ENCODE measurements at regions not wholly inside any gene's neighbourhood (a gene's known extent, or its start where the extent isn't known, plus 50 kb on each side); places are given as distances from the start of the nearest gene placed in this dataset.
"Not testable (repeated sequence)": the region's sequence is repeated elsewhere in the genome, so short reads cannot be mapped to it uniquely, and the experiment has no call there.

GRCh38 chr5:138702166-138703077 lies 50.8 kb upstream of the CTNNA1 start:
- no peak for DNase-seq (ENCODE audit: low spot score)
- intact Hi-C loops (cut with DNase I), result no loop called here

GRCh38 chr5:138701678-138702077 lies 51.5 kb upstream of the CTNNA1 start:
- intact Hi-C loops (cut with DNase I), result no loop called here
- DNase-seq (ENCODE audit: low spot score), result no peak

GRCh38 chr5:138700581-138701362 lies 52.5 kb upstream of the CTNNA1 start:
- no peak for DNase-seq (ENCODE audit: low spot score)
- intact Hi-C loops (cut with DNase I), result no loop called here

GRCh38 chr5:138699482-138699881 lies 53.7 kb upstream of the CTNNA1 start:
- no peak for DNase-seq (ENCODE audit: low spot score)
- intact Hi-C loops (cut with DNase I), result no loop called here

DNA sequence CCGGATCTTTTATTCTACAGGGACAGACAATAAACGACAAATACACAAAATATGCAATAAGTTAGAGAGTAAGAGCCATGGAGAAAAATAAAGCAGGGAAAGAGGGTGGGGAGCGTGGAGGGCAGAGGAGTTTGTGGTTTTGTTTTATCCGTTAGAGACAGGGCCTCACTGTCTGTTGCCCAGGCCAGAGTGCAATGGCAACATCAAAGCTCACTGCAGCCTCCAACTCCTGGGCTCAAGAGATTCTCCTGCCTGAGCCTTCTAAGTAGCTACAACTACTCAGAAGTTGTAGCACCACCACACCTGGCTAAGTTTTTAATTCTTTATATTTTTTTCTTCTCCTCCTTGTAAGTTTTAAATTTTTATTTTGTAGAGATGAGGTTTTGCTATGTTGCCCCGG lies 54.5 kb upstream of the CTNNA1 start:
- intact Hi-C loops (cut with DNase I), result no loop called here
- DNase-seq (ENCODE audit: low spot score), result no peak

- intact Hi-C loops (cut with DNase I), result no loop called here
- DNase-seq (ENCODE audit: low spot score), result no peak
Observed at GRCh38 chr5:138697720-138698360, 55.4 kb upstream of the CTNNA1 start.

- intact Hi-C loops (cut with DNase I), result no loop called here
- no peak for DNase-seq (ENCODE audit: low spot score)
Observed at GRCh38 chr5:138696501-138696900, 56.7 kb upstream of the CTNNA1 start.

DNA sequence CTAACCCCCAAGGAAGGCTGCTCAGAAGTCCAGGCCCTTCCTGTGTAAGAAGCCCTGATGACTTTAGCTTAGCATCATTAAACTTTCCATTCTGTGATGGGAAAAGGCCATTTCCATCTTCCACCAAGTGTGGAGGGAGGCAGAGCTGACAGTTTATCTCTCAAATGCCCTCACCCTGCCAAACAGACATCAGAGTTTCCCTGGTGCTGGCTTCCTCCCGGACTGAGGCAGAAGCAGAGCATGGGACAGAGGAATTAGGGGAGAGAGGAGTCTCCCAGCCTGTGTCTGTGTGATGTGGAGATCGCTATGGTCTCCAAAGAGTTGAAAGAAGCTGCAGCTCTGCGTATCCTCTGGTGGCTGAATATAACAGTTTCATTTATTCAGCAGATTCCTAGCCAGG lies 57.4 kb upstream of the CTNNA1 start:
- intact Hi-C loops (cut with DNase I), result no loop called here
- no peak for DNase-seq (ENCODE audit: low spot score)

- intact Hi-C loops (cut with DNase I), result no loop called here
- no peak for DNase-seq (ENCODE audit: low spot score)
Observed at GRCh38 chr5:138694146-138694545, 59.1 kb upstream of the CTNNA1 start.

DNA sequence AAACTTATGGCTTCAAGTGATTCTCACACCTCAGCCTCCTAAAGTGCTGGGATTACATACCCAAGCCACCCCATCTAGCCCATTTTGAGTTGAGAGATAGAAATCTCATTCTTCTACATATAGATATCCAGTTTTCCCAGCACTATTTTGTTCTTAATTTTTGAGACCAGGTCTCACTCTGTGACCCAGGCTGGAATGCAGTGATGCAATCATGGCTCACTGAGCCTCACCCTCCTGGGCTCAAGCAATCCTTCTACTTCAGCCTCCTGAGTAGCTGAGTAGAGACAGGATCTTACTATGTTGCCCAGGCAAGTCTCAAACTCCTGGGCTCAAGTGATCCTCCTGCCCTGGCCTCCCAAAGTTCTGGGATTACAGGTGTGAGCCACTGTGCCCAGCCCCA lies 60.9 kb upstream of the CTNNA1 start:
- intact Hi-C loops (cut with DNase I), result no loop called here
- DNase-seq (ENCODE audit: low spot score), result no peak

- no peak for DNase-seq (ENCODE audit: low spot score)
- intact Hi-C loops (cut with DNase I), result no loop called here
Observed at GRCh38 chr5:138686668-138687067, 66.6 kb upstream of the CTNNA1 start.

DNA sequence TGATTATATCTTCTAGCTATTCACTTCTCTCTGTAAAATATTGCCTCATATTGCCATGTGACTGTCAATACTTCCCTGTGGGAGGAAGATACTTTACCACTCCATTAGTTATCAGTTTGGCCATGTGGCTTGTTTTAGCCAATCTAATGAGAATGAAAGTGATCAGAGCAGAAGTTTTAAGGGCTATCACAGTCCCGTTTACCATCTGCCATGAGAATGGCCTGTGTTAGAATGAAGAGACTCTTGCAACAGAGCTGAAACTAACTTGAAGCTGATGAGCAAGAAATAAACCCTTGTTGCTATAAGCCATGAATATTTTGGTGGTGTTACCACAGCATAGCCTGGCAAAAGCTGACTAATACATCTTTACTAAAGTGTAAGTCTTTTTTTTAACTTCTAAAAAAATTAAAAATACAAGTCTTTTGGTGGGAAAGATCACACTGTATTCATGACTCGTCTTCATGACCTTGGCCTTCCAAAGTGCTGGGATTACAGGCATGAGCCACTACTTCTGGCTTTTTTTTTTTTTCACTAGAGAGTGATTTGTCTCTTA lies 68.0 kb upstream of the CTNNA1 start:
- intact Hi-C loops (cut with DNase I), result no loop called here
- DNase-seq (ENCODE audit: low spot score), result no peak

DNA sequence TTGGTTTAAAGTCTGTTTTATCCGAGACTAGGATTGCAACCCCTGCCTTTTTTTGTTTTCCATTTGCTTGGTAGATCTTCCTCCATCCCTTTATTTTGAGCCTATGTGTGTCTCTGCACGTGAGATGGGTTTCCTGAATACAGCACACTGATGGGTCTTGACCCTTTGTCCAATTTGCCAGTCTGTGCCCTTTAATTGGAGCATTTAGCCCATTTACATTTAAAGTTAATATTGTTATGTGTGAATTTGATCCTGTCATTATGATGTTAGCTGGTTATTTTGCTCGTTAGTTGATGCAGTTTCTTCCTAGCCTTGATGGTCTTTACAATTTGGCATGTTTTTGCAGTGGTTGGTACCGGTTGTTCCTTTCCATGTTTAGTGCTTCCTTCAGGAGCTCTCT lies 70.8 kb upstream of the CTNNA1 start:
- DNase-seq (ENCODE audit: low spot score); intact Hi-C loops (cut with DNase I): not testable (repeated sequence)

- intact Hi-C loops (cut with DNase I); DNase-seq (ENCODE audit: low spot score): not testable (repeated sequence)
Observed at GRCh38 chr5:138678826-138679225, 74.4 kb upstream of the CTNNA1 start.

DNA sequence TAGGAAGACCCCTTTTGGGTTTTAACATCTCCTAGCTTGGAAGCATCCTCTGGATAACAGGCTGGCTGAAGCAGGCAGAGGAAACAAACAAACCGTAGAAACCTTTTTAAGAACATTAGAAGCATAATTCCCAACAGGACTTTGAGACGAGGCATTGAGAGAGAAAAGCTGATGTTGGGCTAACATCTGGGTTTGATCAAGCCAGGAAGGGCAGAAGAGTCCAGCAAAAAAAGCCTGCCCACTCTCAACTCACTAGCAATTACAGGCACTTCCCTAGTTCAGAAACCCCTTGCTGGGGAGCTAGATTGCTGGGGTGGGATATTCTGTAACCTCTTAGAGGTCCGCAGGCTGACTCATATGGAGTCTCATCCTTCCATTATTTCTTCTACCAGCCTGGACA lies 75.4 kb upstream of the CTNNA1 start:
- DNase-seq (ENCODE audit: low spot score), result no peak

DNA sequence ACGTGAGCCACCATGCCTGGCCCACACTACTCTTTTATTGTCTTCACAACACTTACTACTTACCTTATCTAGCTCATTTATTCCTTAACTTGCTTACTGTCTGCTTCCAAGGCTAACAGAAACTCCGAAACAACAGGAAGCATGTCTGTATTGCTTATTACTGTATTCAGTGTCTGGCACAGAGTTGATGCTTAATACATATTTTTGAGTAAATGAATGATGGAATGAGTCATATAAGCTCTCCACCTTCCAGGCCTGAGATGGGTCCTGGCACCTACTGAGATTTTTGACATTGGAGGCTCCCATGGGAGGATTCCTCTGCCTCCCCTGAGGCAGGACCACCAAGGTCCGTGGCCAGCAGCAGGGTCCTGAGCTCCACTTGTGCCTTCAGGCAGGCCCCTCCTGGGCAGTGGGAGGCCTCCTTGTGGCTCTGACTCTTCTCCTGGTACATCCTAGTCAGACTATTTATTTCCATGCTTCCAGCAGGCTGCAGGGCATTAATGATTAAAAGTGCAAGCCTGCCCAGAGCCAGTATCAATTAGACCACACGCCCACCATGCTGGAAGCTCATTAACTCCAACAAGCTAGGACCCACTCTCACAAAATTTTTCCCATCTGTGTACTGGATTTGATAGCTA lies 76.5 kb upstream of the CTNNA1 start:
- intact Hi-C loops (cut with DNase I), result no loop called here
- DNase-seq (ENCODE audit: low spot score), result no peak

More for the DNA sequence above, 75.4 kb upstream of the CTNNA1 start:
- intact Hi-C loops (cut with DNase I), result no loop called here

DNA sequence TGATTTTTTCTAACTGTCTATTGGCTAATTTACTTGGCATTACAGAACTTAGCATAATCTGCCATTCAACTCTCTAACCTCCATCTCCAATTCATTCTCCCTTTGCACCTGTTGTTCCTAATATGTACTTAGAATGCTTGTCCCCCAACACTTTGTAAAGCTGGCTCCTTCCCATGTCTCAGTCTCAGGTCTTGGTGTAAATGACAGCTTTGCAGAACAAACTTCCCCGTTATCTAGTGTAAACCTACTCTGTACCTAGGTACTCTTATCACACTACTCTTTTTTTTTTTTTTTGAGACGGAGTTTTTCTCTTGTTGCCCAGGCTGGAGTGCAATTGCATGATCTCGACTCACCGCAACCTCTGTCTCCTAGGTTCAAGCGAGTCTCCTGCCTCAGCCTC lies 77.2 kb upstream of the CTNNA1 start:
- intact Hi-C loops (cut with DNase I), result no loop called here
- no peak for DNase-seq (ENCODE audit: low spot score)

DNA sequence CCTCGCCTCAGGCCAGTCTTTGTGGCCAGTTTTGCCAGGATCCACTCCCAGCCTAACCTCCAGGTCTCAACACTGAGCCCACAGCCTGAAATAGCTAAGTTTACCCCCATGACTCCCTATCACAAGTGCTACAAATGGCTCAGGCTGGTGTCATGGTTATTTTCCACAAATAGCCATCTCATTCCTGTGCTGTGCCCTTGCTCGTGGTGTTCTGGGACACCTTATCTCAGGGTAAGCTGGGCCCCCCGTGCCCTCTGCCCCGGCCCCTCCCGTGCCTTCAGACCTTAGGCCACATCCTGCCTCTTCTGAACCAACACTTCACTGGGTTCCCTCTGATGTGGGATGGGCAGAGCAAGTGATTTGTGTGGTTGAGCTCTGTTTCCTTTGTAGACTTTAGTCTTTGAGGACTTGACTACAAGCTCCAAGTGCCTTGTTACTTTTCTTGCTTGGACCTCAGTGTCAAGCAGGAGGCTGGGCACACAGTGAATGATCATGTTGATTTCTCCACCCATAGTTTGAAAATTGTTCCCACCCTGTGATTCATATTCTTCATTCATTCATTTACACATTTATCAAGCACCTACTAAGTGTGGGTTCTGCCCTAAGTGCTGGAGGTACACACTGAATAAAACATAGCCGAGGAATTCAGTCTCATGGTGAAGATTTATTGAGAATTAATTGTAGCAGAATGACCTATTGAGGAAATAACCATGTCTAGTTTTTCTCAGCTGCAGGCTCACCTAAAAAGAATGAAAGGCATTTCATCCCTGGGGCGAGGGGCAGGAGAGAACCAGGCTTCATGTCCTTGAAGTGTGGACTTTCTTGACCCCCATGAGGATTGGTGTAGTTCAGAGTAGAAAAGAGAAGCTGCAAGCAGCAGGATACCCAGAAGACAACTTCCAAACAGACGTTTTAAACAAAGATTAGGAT lies 84.5 kb upstream of the CTNNA1 start:
- intact Hi-C loops (cut with DNase I), result no loop called here
- no peak for DNase-seq (ENCODE audit: low spot score)
